ENCODE measurements at regions not wholly inside any gene's neighbourhood (a gene's known extent, or its start where the extent isn't known, plus 50 kb on each side); places are given as distances from the start of the nearest gene placed in this dataset.

DNA sequence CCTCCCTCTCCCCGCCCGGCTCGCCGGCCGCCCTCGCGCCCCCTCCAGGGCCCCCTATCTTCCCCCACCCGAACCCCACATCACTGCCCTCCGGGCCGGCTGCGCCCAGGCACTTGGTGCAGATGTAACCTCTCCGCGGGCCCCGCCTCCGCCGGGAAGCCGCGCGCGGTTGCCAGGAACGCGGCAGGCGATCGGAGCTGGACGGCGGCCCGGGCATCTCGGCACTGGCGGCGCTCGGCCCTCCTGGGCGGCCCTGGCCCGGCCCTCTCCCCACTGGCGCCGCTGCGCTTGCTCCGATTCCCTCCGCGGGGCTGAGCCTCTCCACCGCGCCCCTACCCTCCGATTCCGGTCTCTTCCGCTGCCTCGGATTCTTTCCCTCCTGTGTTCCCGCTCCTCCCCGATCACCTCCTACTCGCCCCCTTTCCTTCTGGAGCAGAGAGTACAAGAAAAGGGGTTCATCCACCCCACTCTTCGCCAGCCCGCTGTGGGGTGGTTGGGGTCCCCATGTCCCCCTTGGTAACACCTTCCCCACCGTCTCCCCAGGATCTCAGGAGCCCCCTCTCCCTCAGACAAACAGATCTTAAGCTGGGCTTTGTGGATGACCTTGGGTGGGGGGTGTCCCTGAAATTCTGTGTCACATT is 70.6 kb downstream of the C9orf50 start:
- TF ChIP-seq POLR2A (IDR thresholded peaks at IDR 0.05) (peak in 2 of 3 donors; percentile 19 to 37), CTCF (IDR thresholded peaks at IDR 0.05) (no peak)

All from body of pancreas (tissue), 4 donors.